Neural cell (in vitro differentiated cells): ENCODE measurements at regions not wholly inside any gene's neighbourhood (a gene's known extent, or its start where the extent isn't known, plus 50 kb on each side); places are given as distances from the start of the nearest gene placed in this dataset.

Experiments
- H2AFZ ChIP-seq: fragments of 200-600, 300-800 bp; sonication (generic), shearing (Covaris generic); 2 replicates; pipeline ENCODE4 v1.6.0; 2014; ENCODE audit warnings: low read depth, mild to moderate bottlenecking, antibody characterized with exemption, low read length, moderate library complexity
- H3F3A ChIP-seq: fragments of 200-600 bp; shearing (Covaris generic); 2 replicates; pipeline ENCODE4 v1.6.1; 2016; ENCODE audit warnings: mild to moderate bottlenecking, moderate library complexity, mixed read lengths, antibody characterized with exemption, low read length; ENCODE audit not compliant: insufficient read depth, poor library complexity, severe bottlenecking
- H3K27ac ChIP-seq: fragments of 200-600, 300-800 bp; sonication (generic), shearing (Covaris generic); 2 replicates; pipeline ENCODE4 v1.5.1; 2014; ENCODE audit warnings: mild to moderate bottlenecking, low read length, moderate library complexity
- H3K27me3 ChIP-seq: fragments of 300-800, 200-600 bp; sonication (generic), shearing (Covaris generic); 2 replicates; pipeline ENCODE4 v1.6.0; 2014; ENCODE audit warnings: mild to moderate bottlenecking, low read depth, low read length, moderate library complexity; ENCODE audit not compliant: insufficient read depth
- H3K36me3 ChIP-seq: fragments of 300-800, 200-600 bp; sonication (generic), shearing (Covaris generic); 2 replicates; pipeline ENCODE4 v1.5.1; 2014; ENCODE audit warnings: mild to moderate bottlenecking, antibody characterized with exemption, low read length, moderate library complexity; ENCODE audit not compliant: insufficient read depth
- H3K4me2 ChIP-seq: fragments of 300-800, 200-600 bp; sonication (generic), shearing (Covaris generic); 2 replicates; pipeline ENCODE4 v1.6.0; 2014; ENCODE audit warnings: mild to moderate bottlenecking, low read length
- H3K4me3 ChIP-seq: fragments of 300-800, 200-600 bp; sonication (generic), shearing (Covaris generic); 2 replicates; pipeline ENCODE4 v1.5.1; 2014; ENCODE audit warnings: mild to moderate bottlenecking, low read length, moderate library complexity
- H3K79me2 ChIP-seq: fragments of 200-600 bp; shearing (Covaris generic); replicated peaks from 2 replicates; pipeline ENCODE4 v1.6.0; 2014; ENCODE audit warnings: mild to moderate bottlenecking, low read length, moderate library complexity; ENCODE audit not compliant: insufficient read depth
- H3K9ac ChIP-seq: fragments of 300-800, 200-600 bp; sonication (generic), shearing (Covaris generic); 2 replicates; pipeline ENCODE4 v1.6.1; 2016; ENCODE audit warnings: mild to moderate bottlenecking, low read length, mixed read lengths
- H3K9me2 ChIP-seq: fragments of 200-600 bp; shearing (Covaris generic); 2 replicates; pipeline ENCODE4 v1.6.1; 2016; ENCODE audit warnings: mild to moderate bottlenecking, low read length, mixed read lengths; ENCODE audit not compliant: insufficient read depth
- H3K9me3 ChIP-seq: fragments of 200-600, 300-800 bp; sonication (generic), shearing (Covaris generic); 2 replicates; pipeline ENCODE4 v1.6.1; 2016; ENCODE audit warnings: mild to moderate bottlenecking, mixed run types, low read length, moderate library complexity, mixed read lengths
- H4K20me1 ChIP-seq: fragments of 200-600 bp; shearing (Covaris generic); 2 replicates; pipeline ENCODE4 v1.6.1; 2016; ENCODE audit warnings: mild to moderate bottlenecking, mixed run types; ENCODE audit not compliant: insufficient read depth
- EP300 ChIP-seq: fragments of 450-650 bp; conservative IDR thresholded peaks from 2 replicates; pipeline ENCODE4 v1.6.1; 2014; ENCODE audit warnings: antibody characterized with exemption, mild to moderate bottlenecking, moderate library complexity; ENCODE audit not compliant: poor library complexity, severe bottlenecking
- EZH2 ChIP-seq: fragments of 200-600, 300-800 bp; shearing (Covaris generic), sonication (generic); IDR thresholded peaks from 2 replicates; pipeline ENCODE4 v1.6.1; 2014; ENCODE audit warnings: antibody characterized with exemption, low read length, borderline replicate concordance, mild to moderate bottlenecking; ENCODE audit not compliant: insufficient read depth, poor library complexity, severe bottlenecking
- MXI1 ChIP-seq: fragments of 450-650 bp; conservative IDR thresholded peaks from 2 replicates; pipeline ENCODE4 v1.6.1; 2014; ENCODE audit warnings: antibody characterized with exemption, mild to moderate bottlenecking; ENCODE audit not compliant: poor library complexity, severe bottlenecking
- POLR2AphosphoS5 ChIP-seq: IDR thresholded peaks from 2 replicates; pipeline ENCODE4 v1.6.1; 2012
- RAD21 ChIP-seq: fragments of 450-650 bp; conservative IDR thresholded peaks from 2 replicates; pipeline ENCODE4 v1.6.1; 2014; ENCODE audit warnings: antibody characterized with exemption, mild to moderate bottlenecking, moderate library complexity
- SMC3 ChIP-seq: fragments of 450-650 bp; conservative IDR thresholded peaks from 2 replicates; pipeline ENCODE4 v1.6.1; 2014; ENCODE audit warnings: antibody characterized with exemption, mild to moderate bottlenecking, moderate library complexity; ENCODE audit not compliant: poor library complexity
- TAF1 ChIP-seq: IDR thresholded peaks from 2 replicates; pipeline ENCODE4 v1.6.1; 2012; ENCODE audit warnings: low read depth
- TF ChIP-seq, protein P1 (sequence below): IDR thresholded peaks from 2 replicates; pipeline ENCODE4 v1.6.1; 2012; ENCODE audit warnings: borderline replicate concordance
- TF ChIP-seq, protein P2 (sequence below): fragments of 450-650 bp; IDR thresholded peaks from 2 replicates; pipeline ENCODE4 v1.5.1; 2014; ENCODE audit warnings: antibody characterized with exemption, mild to moderate bottlenecking, moderate library complexity; ENCODE audit not compliant: poor library complexity, severe bottlenecking

DNA sequence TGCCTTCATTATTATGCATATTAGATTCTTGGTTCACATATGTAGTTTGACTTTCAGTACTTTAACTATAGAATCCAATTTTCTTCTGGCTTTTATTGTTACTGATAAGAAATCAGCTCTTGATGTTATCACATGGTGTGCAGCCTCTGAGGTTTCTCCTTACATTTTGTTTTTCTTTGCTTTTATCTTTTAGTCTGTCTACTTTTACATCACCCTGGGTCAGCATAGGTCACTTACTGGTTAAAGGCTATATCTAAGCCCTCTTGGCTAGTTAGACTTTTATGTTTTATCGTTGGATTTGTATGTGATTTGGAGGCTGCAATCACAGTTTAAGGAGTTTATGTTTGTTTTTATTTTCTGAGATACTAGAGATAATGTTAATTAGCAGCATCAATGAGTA, 187.2 kb upstream of the NOL4 start:
- H3K36me3 ChIP-seq, result no peaks in the 10 kb centered on the region
- no peak overlapping the region for H3K27ac ChIP-seq
- no peaks in the 10 kb centered on the region for H3K27me3 ChIP-seq
- no peak overlapping the region for H3K4me3 ChIP-seq
- no peak overlapping the region for H3K9ac ChIP-seq
- H3K4me2 ChIP-seq, result no peak overlapping the region
- no peaks in the 10 kb centered on the region for H3K79me2 ChIP-seq
- H3K9me2 ChIP-seq, result no peaks in the 10 kb centered on the region
- TF ChIP-seq EP300 (no peak), MXI1 (no peak), RAD21 (no peak), POLR2AphosphoS5 (no peak)
- TF ChIP-seq, protein P1, sequence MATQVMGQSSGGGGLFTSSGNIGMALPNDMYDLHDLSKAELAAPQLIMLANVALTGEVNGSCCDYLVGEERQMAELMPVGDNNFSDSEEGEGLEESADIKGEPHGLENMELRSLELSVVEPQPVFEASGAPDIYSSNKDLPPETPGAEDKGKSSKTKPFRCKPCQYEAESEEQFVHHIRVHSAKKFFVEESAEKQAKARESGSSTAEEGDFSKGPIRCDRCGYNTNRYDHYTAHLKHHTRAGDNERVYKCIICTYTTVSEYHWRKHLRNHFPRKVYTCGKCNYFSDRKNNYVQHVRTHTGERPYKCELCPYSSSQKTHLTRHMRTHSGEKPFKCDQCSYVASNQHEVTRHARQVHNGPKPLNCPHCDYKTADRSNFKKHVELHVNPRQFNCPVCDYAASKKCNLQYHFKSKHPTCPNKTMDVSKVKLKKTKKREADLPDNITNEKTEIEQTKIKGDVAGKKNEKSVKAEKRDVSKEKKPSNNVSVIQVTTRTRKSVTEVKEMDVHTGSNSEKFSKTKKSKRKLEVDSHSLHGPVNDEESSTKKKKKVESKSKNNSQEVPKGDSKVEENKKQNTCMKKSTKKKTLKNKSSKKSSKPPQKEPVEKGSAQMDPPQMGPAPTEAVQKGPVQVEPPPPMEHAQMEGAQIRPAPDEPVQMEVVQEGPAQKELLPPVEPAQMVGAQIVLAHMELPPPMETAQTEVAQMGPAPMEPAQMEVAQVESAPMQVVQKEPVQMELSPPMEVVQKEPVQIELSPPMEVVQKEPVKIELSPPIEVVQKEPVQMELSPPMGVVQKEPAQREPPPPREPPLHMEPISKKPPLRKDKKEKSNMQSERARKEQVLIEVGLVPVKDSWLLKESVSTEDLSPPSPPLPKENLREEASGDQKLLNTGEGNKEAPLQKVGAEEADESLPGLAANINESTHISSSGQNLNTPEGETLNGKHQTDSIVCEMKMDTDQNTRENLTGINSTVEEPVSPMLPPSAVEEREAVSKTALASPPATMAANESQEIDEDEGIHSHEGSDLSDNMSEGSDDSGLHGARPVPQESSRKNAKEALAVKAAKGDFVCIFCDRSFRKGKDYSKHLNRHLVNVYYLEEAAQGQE, result no peak
- H4K20me1 ChIP-seq, result no peaks in the 10 kb centered on the region
- H3F3A ChIP-seq, result no peaks in the 10 kb centered on the region
- no peaks in the 10 kb centered on the region for H3K9me3 ChIP-seq
- H2AFZ ChIP-seq, result no peak overlapping the region

DNA sequence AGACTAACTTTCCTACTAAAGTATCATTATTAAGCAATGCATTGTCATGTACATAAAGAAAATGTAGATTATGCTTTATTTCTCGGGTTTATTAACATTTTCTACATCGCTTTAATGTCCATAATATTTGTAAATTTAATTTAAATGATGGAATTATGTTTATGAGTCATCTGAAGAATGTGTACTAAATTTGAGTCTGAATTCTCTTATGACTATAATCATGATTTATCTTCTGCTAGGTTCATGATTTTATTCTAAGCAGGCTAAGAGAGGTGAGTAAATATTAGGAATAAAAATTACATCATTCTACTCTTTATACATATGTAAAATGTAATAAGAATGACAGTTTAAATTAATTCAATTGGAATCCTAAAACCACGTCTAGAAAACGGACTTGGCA, 206.3 kb upstream of the NOL4 start:
- TF ChIP-seq POLR2AphosphoS5, result no peak
- no peak for TF ChIP-seq RAD21
- no peak for TF ChIP-seq TAF1
- TF ChIP-seq SMC3, result no peak
- no peak for TF ChIP-seq EZH2
- TF ChIP-seq, protein P2, sequence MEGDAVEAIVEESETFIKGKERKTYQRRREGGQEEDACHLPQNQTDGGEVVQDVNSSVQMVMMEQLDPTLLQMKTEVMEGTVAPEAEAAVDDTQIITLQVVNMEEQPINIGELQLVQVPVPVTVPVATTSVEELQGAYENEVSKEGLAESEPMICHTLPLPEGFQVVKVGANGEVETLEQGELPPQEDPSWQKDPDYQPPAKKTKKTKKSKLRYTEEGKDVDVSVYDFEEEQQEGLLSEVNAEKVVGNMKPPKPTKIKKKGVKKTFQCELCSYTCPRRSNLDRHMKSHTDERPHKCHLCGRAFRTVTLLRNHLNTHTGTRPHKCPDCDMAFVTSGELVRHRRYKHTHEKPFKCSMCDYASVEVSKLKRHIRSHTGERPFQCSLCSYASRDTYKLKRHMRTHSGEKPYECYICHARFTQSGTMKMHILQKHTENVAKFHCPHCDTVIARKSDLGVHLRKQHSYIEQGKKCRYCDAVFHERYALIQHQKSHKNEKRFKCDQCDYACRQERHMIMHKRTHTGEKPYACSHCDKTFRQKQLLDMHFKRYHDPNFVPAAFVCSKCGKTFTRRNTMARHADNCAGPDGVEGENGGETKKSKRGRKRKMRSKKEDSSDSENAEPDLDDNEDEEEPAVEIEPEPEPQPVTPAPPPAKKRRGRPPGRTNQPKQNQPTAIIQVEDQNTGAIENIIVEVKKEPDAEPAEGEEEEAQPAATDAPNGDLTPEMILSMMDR, result no peak
- no peak for TF ChIP-seq EP300
- TF ChIP-seq, protein P1, result no peak
- Histone ChIP-seq H3F3A (no peaks in the 10 kb centered on the region), H2AFZ (no peak overlapping the region), H4K20me1 (no peaks in the 10 kb centered on the region), H3K9me3 (no peaks in the 10 kb centered on the region), H3K27ac (no peak overlapping the region), H3K4me2 (no peak overlapping the region), H3K4me3 (no peak overlapping the region), H3K9me2 (no peaks in the 10 kb centered on the region), H3K9ac (no peak overlapping the region), H3K79me2 (no peaks in the 10 kb centered on the region), H3K27me3 (no peaks in the 10 kb centered on the region), H3K36me3 (no peaks in the 10 kb centered on the region)
